ENCODE measurements at regions not wholly inside any gene's neighbourhood (a gene's known extent, or its start where the extent isn't known, plus 50 kb on each side); places are given as distances from the start of the nearest gene placed in this dataset.

- no peak for TF ChIP-seq EZH2 (IDR thresholded peaks at IDR 0.05; ENCODE audit: low read length)
- TF ChIP-seq CTCF (optimal IDR thresholded peaks at IDR 0.05 in 1 of 3, IDR thresholded peaks at IDR 0.05 in 1 of 3, conservative IDR thresholded peaks at IDR 0.05 in 1 of 3; ENCODE audit: extremely low read depth in 1 of 3, insufficient read depth in 2 of 3, low read length in 3 of 3), result no peak
Observed at GRCh38 chr11:92796744-92797143, 172.7 kb upstream of the MTNR1B start.

All from keratinocyte (primary cell).